AG09319 (cell line): ENCODE measurements at regions not wholly inside any gene's neighbourhood (a gene's known extent, or its start where the extent isn't known, plus 50 kb on each side); places are given as distances from the start of the nearest gene placed in this dataset.

Source experiments
- DNase-seq: peaks from one replicate; pipeline ENCODE4 v3.0.0-alpha.2; 2010; ENCODE audit warnings: low read depth; ENCODE audit errors: extremely low read depth
- CTCF ChIP-seq: IDR thresholded peaks from 2 replicates; pipeline ENCODE4 v1.5.1; 2011; ENCODE audit warnings: low read depth, mild to moderate bottlenecking, inconsistent platforms, low read length, moderate library complexity

- no peak for DNase-seq
- no peak for TF ChIP-seq CTCF
These were observed 454.6 kb downstream of the MIAT start for GRCh38 chr22:27111796-27112672.

GRCh38 chr22:27113211-27113635 lies 455.8 kb downstream of the MIAT start:
- DNase-seq = peak; percentile 69
- TF ChIP-seq CTCF = peak; percentile 16

- DNase-seq = no peak
- no peak for TF ChIP-seq CTCF
These were observed 456.3 kb downstream of the MIAT start for GRCh38 chr22:27113641-27114040.

GRCh38 chr22:27114186-27114585 lies 456.8 kb downstream of the MIAT start:
- no peak for TF ChIP-seq CTCF
- DNase-seq = no peak

- no peak for DNase-seq
- no peak for TF ChIP-seq CTCF
These were observed 458.0 kb downstream of the MIAT start for GRCh38 chr22:27115410-27115809.

- no peak for DNase-seq
- no peak for TF ChIP-seq CTCF
These were observed 458.4 kb downstream of the MIAT start for GRCh38 chr22:27115816-27116256.

GRCh38 chr22:27116312-27117086 lies 459.1 kb downstream of the MIAT start:
- DNase-seq = no peak
- TF ChIP-seq CTCF = no peak
